Ureter (tissue), 1 donor: ENCODE measurements at regions not wholly inside any gene's neighbourhood (a gene's known extent, or its start where the extent isn't known, plus 50 kb on each side); places are given as distances from the start of the nearest gene placed in this dataset.
"Not testable (repeated sequence)": the region's sequence is repeated elsewhere in the genome, so short reads cannot be mapped to it uniquely, and the experiment has no call there.

Experiments
- DNase-seq: peaks from one replicate; pipeline ENCODE4 v3.0.0-alpha.2; 2020; ENCODE audit warnings: low spot score
- donor health status: DM: yes; HTN: yes; CAD: no.

DNA sequence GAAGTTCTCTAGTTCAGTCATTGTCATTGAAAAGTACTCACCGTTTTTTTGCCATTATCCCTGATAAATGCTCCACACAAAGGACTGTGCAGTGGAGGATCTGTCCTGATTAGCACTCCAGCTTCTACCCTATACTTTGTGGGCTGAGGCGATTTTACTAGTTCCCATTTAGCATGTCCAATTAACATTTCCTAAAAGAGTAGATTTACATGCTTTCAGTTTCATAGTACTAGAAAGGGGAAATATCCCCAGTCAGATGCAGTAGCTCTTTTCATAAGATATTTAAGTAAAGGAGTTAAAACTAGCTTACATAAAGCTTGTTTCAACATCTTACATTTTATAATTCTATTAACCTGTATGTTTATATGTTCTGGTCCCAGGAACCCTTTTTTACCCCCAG lies 144.9 kb upstream of the APOOL start:
- not testable (repeated sequence) for DNase-seq

DNA sequence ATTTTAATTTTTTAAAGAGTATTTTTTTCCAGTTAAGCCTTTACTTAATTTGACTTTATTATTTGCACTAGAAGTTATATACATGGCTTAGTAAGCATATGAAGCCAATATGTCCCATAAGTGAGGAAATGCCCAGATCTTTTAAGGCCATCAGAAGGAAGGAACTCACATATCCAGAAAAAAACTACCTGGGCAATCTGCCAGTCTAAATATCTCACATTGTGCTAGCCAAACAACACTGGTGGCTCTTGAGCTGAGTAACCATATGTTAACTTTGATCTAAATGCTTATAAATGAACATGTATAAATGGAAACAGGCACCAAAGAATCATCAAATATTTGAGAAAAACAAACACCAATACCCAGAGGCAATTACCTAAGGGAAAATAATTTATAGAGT lies 138.6 kb upstream of the APOOL start:
- DNase-seq, result no peak

DNA sequence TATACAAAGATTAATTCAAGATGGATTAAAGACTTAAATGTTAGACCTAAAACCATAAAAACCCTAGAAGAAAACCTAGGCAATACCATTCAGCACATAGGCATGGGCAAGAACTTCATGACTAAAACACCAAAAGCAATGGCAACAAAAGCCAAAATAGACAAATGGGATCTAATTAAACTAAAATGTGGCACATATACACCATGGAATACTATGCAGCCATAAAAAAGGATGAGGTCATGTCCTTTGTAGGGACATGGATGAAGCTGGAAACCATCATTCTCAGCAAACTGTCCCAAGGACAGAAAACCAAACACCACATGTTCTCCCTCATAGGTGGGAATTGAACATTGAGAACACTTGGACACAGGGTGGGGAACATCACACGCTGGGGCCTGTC lies 133.4 kb upstream of the APOOL start:
- not testable (repeated sequence) for DNase-seq

DNA sequence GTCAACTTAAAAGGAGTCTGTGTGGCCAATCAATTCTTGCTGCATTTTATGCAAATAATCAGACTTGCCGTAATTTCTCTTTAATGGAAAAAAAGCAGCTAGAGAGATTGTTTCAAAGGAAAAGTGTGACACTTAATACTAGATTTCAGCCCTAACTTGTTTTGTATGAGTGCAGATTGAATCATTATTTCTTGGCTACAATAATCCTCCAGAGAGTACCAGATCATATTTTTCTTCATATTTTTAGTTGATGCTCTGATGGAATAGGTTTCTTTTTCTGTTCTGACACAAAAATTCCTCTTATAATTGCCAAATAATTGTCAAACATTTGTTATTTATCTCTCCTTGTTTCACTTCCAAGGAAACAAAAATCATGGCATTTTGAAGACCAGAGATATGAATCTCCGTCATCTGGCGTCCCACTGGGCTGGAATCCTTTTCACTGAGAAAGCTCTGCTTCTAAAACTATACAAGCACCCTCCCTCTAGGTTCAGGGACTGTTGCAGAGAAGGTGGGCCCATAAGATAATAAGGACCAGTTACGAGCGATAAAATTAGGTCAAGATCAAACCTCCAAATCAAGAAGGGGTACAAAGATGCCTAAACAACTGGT lies 131.4 kb upstream of the APOOL start:
- DNase-seq, result not testable (repeated sequence)

DNA sequence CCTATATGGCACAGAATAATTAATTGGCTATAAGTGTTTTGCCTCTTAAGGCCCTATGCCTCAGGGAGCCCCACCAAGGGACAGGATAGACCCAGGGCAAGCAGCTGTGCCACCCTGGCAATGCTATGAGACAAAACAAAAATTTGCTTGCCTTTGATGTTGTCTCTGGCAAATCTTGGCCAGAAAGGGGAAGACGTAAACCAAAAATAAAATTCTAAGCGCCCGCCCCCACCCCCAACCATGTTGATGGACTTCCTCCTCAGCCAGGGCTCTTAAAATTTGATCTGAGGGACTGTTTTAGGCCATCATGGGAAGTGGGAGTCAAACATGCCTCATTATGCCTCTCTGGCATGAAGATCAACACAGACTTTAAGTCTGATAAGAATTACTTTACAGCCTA lies 130.5 kb upstream of the APOOL start:
- no peak for DNase-seq

DNA sequence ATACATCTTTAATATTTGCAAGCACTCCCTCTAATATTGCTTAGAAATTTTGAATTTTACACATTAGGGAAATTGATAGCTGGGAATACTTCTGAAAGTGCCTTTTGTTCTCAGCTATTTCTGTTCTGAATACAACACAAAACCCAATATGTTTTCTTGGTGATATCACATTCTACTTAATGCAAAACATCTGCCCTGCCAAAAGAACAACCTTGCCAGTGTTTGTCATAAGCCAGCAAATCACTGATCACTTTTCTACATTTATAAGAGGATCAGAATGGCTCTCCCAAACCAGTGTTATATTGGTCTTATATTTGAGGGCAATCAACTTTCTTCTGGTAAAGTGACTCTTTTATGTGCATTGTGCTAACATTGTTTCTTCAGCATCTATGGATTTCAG lies 126.8 kb upstream of the APOOL start:
- no peak for DNase-seq

DNA sequence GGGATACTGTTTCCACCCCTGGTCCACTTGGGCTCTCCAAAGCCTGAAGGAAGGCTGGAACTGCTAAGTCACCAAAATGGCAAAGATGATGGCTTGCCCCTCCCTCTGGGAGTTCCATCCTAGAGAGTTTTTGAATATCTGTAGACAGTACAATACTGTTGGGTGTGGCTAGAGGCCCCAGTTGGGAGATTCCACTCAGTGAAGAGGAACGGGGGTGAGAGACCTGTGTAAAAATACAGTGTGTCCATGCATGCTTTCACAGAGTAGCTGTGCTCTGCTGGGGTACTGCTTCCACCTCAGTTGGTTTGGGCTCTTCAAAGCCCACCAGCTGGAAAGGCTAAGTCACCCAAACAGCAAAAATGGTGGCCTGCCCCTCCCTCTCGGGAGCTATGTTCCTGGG lies 109.8 kb upstream of the APOOL start:
- DNase-seq, result no peak

DNA sequence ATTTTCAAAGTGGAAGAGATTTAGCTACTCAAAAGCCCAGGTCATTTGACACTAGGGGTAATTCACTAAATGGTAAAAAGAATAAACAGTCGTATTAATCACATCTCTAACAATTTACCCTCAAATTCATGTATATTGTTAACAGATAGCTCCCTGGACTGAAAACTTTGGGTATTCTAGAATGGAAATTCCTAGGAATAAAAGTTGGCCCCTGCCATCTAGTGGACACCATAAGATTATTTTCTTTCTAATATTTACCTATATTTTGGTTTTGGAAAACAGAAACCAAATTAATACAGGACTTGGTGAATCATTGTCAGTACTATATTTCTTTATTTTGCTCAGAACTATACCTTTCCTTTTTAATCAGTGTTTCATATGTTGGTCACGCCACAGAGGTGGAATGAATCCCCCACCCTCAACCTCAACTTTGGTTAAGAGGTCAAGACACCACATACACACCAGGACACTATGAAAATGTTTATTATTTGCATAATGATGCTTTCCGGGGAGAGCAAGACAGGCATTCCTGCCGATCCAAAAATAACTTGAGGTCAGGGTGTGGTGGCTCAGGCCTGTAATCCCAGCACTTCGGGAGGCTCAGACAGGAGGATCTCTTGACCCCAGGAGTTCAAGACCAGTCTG lies 96.2 kb upstream of the APOOL start:
- no peak for DNase-seq

DNA sequence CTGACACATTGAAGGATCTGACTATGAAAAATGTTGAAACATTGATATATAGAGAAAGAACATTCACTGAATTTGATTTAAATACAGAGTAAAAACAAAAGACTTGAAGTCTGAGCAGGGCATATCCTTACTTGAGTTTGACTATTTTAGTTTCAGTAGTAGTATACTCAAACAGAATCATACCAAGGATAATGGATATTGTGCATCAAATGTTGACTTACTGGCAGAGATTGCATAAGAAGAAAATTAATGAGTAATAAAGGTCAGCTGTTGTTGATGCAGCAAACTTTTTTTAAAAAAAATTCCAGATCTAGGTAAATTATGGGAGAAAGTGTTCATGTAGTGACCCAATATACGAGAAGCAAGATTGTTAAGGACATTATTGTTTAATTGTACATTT lies 94.5 kb upstream of the APOOL start:
- no peak for DNase-seq

DNA sequence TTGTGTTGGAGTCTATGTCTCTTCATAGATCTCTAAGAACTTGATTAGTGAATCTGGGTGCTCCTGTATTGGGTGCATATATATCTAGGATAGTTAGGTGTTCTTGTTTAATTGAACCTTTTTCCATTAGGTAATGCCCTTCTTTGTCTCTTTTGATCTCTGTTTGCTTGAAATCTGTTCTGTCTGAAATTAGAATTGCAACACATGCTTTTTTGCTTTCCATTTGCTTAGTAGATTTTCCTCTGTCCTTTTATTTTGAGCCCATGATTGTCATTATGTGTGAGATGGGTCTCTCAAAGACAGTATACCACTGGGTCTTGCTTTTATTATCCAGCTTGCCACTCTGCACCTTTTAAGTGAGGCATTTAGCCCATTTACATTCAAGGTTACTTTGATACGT lies 79.1 kb upstream of the APOOL start:
- DNase-seq, result no peak

DNA sequence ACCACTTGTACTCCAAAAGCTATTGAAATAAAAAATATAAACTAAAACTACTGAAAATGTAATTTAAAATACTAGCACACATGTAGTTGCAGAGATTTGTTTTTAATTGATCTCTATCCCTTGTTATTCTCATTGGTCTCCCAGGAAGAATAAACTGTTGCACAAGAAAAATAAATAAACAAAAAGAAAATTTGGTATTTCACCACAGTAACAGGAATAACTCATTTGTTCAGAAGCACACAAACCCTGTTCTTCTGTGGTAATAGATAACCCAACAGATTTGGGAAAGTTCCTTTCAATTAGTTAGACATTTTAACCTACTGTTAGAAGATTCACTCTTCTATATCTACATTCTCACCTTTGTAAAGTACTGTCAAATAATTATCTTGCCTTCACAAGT lies 70.9 kb upstream of the APOOL start:
- no peak for DNase-seq

DNA sequence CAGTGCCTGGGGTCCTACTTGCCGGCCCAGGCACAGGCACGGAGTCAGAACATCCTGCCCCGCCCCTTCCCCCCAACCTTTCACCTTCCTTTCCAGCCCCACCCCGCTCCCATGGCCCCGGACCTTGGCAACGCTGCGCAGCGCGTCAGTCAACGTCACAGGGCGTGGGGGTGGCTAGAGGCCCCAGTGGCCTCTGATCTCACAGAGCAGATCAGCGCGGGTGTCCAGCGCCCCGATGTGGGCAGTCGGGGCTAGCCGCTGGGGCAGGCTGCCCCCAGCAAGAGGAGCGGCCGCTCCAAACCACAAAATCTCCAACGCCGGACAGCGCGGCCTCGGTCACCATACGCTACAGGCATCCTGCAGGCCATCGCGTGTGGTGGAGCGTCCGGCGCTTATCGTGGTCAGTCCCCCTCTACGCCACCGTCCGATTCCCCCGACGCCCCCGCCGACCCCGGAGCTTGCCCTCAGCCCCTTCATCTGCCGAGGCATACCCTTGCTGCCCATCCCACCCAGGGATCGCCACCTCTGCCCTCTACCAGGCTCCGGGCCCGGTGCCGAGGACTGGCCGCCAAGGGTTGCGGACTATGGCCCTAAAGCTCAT lies 69.6 kb upstream of the APOOL start:
- no peak for DNase-seq
